Hepatocyte (in vitro differentiated cells): ENCODE measurements at regions not wholly inside any gene's neighbourhood (a gene's known extent, or its start where the extent isn't known, plus 50 kb on each side); places are given as distances from the start of the nearest gene placed in this dataset.
"Not testable (repeated sequence)": the region's sequence is repeated elsewhere in the genome, so short reads cannot be mapped to it uniquely, and the experiment has no call there.

Source experiments
- DNase-seq: peaks from one replicate; pipeline ENCODE4 v3.0.0-alpha.2; 2016; ENCODE audit warnings: low spot score
- H2AFZ ChIP-seq: fragments of 200-600 bp; sonication (generic); 2 replicates; pipeline ENCODE4 v1.6.0; 2016; ENCODE audit warnings: antibody characterized with exemption, mild to moderate bottlenecking
- H3K27ac ChIP-seq: fragments of 200-600 bp; sonication (generic); 2 replicates; pipeline ENCODE4 v1.5.1; 2016; ENCODE audit warnings: mild to moderate bottlenecking
- H3K27me3 ChIP-seq: fragments of 200-600 bp; sonication (generic); 2 replicates; pipeline ENCODE4 v1.6.1; 2016
- H3K36me3 ChIP-seq: fragments of 200-600 bp; sonication (generic); replicated peaks from 2 replicates; pipeline ENCODE4 v1.5.1; 2016; ENCODE audit warnings: low read depth; ENCODE audit not compliant: insufficient read depth
- H3K4me1 ChIP-seq: fragments of 200-600 bp; sonication (generic); 2 replicates; pipeline ENCODE4 v1.5.1; 2016; ENCODE audit warnings: mild to moderate bottlenecking, moderate library complexity; ENCODE audit not compliant: insufficient read depth
- H3K4me2 ChIP-seq: fragments of 200-600 bp; sonication (generic); 2 replicates; pipeline ENCODE4 v1.6.0; 2016
- H3K4me3 ChIP-seq: fragments of 200-600 bp; sonication (generic); 2 replicates; pipeline ENCODE4 v1.5.1; 2016; ENCODE audit warnings: mild to moderate bottlenecking
- H3K79me2 ChIP-seq: fragments of 200-600 bp; sonication (generic); 2 replicates; pipeline ENCODE4 v1.6.0; 2017; ENCODE audit warnings: mild to moderate bottlenecking
- H3K9me2 ChIP-seq: fragments of 200-600 bp; sonication (generic); replicated peaks from 2 replicates; pipeline ENCODE4 v1.6.0; 2017; ENCODE audit warnings: mild to moderate bottlenecking; ENCODE audit not compliant: insufficient read depth
- H3K9me3 ChIP-seq: fragments of 200-600 bp; sonication (generic); 2 replicates; pipeline ENCODE4 v1.5.1; 2016; ENCODE audit warnings: low read depth, mild to moderate bottlenecking
- H4K20me1 ChIP-seq: fragments of 200-600 bp; sonication (generic); 2 replicates; pipeline ENCODE4 v1.6.0; 2016; ENCODE audit warnings: mild to moderate bottlenecking; ENCODE audit not compliant: insufficient read depth, poor library complexity, severe bottlenecking
- EZH2 ChIP-seq: fragments of 200-600 bp; sonication (generic); IDR thresholded peaks from 2 replicates; pipeline ENCODE4 v1.6.1; 2016; ENCODE audit warnings: antibody characterized with exemption, mild to moderate bottlenecking, borderline replicate concordance
- EZH2phosphoT487 ChIP-seq: fragments of 200-600 bp; sonication (generic); IDR thresholded peaks from one replicate; pipeline ENCODE4 v1.6.1; 2018; ENCODE audit warnings: antibody characterized with exemption, mild to moderate bottlenecking, low read depth, moderate library complexity; ENCODE audit not compliant: unreplicated experiment, severe bottlenecking
- WGBS: methylation state at CpG from one replicate; pipeline ENCODE4 v1.1.6; 2016; ENCODE audit warnings: low lambda C conversion rate; ENCODE audit errors: missing lambda C conversion rate; 5-methylcytosine and 5-hydroxymethylcytosine counted together
- TF ChIP-seq, protein P1 (sequence below): fragments of 200-600 bp; sonication (generic); IDR thresholded peaks from 2 replicates; pipeline ENCODE4 v1.5.1; 2016; ENCODE audit warnings: antibody characterized with exemption, mild to moderate bottlenecking; ENCODE audit not compliant: poor library complexity

- Histone ChIP-seq H2AFZ (no peak overlapping the region), H3K27ac (no peak overlapping the region), H4K20me1 (no peaks in the 10 kb centered on the region), H3K4me3 (no peak overlapping the region), H3K27me3 (no peaks in the 10 kb centered on the region), H3K4me2 (no peak overlapping the region), H3K79me2 (no peaks in the 10 kb centered on the region), H3K9me3 (no peaks in the 10 kb centered on the region), H3K4me1 (no peaks in the 10 kb centered on the region), H3K36me3 (no peaks in the 10 kb centered on the region), H3K9me2 (no peaks in the 10 kb centered on the region)
- no peak for DNase-seq
- TF ChIP-seq EZH2phosphoT487 (no peak), EZH2 (no peak)
- TF ChIP-seq, protein P1, sequence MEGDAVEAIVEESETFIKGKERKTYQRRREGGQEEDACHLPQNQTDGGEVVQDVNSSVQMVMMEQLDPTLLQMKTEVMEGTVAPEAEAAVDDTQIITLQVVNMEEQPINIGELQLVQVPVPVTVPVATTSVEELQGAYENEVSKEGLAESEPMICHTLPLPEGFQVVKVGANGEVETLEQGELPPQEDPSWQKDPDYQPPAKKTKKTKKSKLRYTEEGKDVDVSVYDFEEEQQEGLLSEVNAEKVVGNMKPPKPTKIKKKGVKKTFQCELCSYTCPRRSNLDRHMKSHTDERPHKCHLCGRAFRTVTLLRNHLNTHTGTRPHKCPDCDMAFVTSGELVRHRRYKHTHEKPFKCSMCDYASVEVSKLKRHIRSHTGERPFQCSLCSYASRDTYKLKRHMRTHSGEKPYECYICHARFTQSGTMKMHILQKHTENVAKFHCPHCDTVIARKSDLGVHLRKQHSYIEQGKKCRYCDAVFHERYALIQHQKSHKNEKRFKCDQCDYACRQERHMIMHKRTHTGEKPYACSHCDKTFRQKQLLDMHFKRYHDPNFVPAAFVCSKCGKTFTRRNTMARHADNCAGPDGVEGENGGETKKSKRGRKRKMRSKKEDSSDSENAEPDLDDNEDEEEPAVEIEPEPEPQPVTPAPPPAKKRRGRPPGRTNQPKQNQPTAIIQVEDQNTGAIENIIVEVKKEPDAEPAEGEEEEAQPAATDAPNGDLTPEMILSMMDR = no peak
- 53% methylated on average over 6 of the region's 6 CpGs for WGBS
Measured at GRCh38 chr5:136563489-136563888, 198.1 kb upstream of the TRPC7 start.

GRCh38 chr5:136560126-136560525, 194.8 kb upstream of the TRPC7 start:
- H2AFZ ChIP-seq = no peak overlapping the region
- no peak overlapping the region for H3K4me3 ChIP-seq
- WGBS = 90% methylated on average over 1 of the region's 1 CpG
- H3K27ac ChIP-seq = no peak overlapping the region
- H3K9me3 ChIP-seq = no peaks in the 10 kb centered on the region
- H3K4me2 ChIP-seq = no peak overlapping the region
- H3K4me1 ChIP-seq = no peaks in the 10 kb centered on the region
- no peaks in the 10 kb centered on the region for H3K36me3 ChIP-seq
- no peaks in the 10 kb centered on the region for H3K9me2 ChIP-seq
- H3K79me2 ChIP-seq = no peaks in the 10 kb centered on the region
- TF ChIP-seq EZH2phosphoT487 (no peak), EZH2 (no peak)
- TF ChIP-seq, protein P1 = no peak
- no peak for DNase-seq
- no peaks in the 10 kb centered on the region for H4K20me1 ChIP-seq
- H3K27me3 ChIP-seq = no peaks in the 10 kb centered on the region

- no peaks in the 10 kb centered on the region for H3K4me1 ChIP-seq
- H4K20me1 ChIP-seq = no peaks in the 10 kb centered on the region
- no peak overlapping the region for H2AFZ ChIP-seq
- no peak for TF ChIP-seq EZH2phosphoT487
- no peak for TF ChIP-seq EZH2
- TF ChIP-seq, protein P1 = no peak
- H3K9me3 ChIP-seq = no peaks in the 10 kb centered on the region
- no peak overlapping the region for H3K4me3 ChIP-seq
- no peaks in the 10 kb centered on the region for H3K79me2 ChIP-seq
- H3K9me2 ChIP-seq = no peaks in the 10 kb centered on the region
- H3K36me3 ChIP-seq = no peaks in the 10 kb centered on the region
- no peak for DNase-seq
- 82% methylated on average over 2 of the region's 2 CpGs for WGBS
- no peaks in the 10 kb centered on the region for H3K27me3 ChIP-seq
- H3K4me2 ChIP-seq = no peak overlapping the region
- H3K27ac ChIP-seq = no peak overlapping the region
Measured at GRCh38 chr5:136559651-136560050, 194.3 kb upstream of the TRPC7 start.

DNA sequence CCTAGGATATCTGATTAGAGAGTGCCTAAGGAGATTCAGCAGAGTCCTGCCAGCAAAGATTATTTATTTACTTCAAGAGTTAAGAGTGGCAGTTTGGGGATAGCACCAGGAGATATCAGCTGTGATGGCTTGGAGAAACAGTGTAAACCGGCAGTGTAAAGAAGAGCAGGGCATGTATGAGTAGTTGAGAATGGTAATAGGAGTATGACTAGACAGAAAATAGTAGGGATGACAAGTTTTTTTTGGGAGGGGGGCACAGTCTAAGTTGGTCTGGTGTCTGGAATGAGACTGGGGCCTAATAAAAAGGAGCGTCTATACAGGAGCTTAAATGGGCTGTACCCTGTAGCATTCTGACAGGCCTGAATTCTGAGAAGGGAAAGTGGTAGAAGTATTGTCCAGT, 181.8 kb upstream of the TRPC7 start:
- not testable (repeated sequence) for H3K27ac ChIP-seq, H3K9me2 ChIP-seq, H3K4me2 ChIP-seq, H2AFZ ChIP-seq, H3K79me2 ChIP-seq, H3K4me3 ChIP-seq, H3K4me1 ChIP-seq, H4K20me1 ChIP-seq, H3K36me3 ChIP-seq, H3K9me3 ChIP-seq, DNase-seq, H3K27me3 ChIP-seq
- WGBS = 75% methylated on average over 2 of the region's 2 CpGs

DNA sequence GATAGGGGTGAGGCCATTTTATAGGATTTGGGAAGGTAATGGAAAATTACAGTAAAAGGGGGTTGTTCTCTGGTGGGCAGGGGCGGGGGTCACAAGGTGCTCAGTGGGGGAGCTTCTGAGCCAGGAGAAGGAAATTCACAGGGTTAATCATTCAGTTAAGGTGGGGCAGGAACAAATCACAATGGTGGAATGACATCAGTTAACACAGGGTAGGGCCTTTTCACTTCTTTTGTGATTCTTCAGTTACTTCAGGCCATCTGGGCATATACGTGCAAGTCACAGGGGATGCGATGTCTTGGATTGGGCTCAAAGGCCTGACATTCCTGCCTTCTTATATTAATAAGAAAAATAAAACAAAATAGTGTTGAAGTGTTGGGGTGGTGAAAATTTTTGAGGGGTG, 181.1 kb upstream of the TRPC7 start:
- H3K4me3 ChIP-seq, H3K4me1 ChIP-seq, H4K20me1 ChIP-seq, H3K9me2 ChIP-seq, H3K27ac ChIP-seq, H3K79me2 ChIP-seq, H3K27me3 ChIP-seq, H3K9me3 ChIP-seq, H3K36me3 ChIP-seq, H2AFZ ChIP-seq, H3K4me2 ChIP-seq, DNase-seq: not testable (repeated sequence)
- WGBS = 90% methylated on average over 3 of the region's 3 CpGs

GRCh38 chr5:136545031-136545430, 179.7 kb upstream of the TRPC7 start:
- H2AFZ ChIP-seq, H4K20me1 ChIP-seq, H3K9me3 ChIP-seq, DNase-seq, H3K27ac ChIP-seq, H3K4me1 ChIP-seq, H3K27me3 ChIP-seq, H3K36me3 ChIP-seq, H3K4me2 ChIP-seq, H3K9me2 ChIP-seq, H3K4me3 ChIP-seq, H3K79me2 ChIP-seq: not testable (repeated sequence)
- WGBS = 83% methylated on average over 5 of the region's 5 CpGs
